ENCODE measurements at regions not wholly inside any gene's neighbourhood (a gene's known extent, or its start where the extent isn't known, plus 50 kb on each side); places are given as distances from the start of the nearest gene placed in this dataset.

GRCh38 chr9:88722753-88723152 lies 187.8 kb downstream of the NXNL2 start:
- ATAC-seq (no peak), DNase-seq (no peak)
- intact Hi-C loops (cut with DNase I, micrococcal nuclease) = no loop called here

DNA sequence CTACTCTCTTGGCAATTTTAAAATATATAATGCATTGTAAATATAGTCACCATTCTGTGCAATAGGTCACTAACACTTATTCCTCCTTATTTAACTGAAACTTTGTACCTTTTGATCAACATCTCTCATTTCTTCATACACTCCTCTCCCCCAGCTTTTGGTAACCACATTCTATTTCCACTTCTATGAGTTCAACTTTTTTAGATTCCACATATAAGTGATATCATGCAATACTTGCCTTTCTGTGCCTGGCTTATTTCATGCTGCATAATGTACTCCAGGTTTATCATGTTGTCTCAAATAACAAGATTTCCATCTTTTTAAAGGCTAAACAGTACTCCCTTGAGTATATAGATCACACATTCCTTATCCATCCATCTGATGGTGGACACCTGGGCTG lies 188.8 kb downstream of the NXNL2 start:
- intact Hi-C loops (cut with DNase I, micrococcal nuclease) = no loop called here
- DNase-seq = no peak
- ATAC-seq = no peak

- DNase-seq (no peak), ATAC-seq (no peak)
- intact Hi-C loops (cut with DNase I, micrococcal nuclease) = no loop called here
These were observed 189.4 kb downstream of the NXNL2 start for GRCh38 chr9:88724331-88724730.

GRCh38 chr9:88725300-88726019 lies 190.5 kb downstream of the NXNL2 start:
- no peak for DNase-seq
- intact Hi-C loops (cut with DNase I, micrococcal nuclease) = no loop called here
- no peak for ATAC-seq

DNA sequence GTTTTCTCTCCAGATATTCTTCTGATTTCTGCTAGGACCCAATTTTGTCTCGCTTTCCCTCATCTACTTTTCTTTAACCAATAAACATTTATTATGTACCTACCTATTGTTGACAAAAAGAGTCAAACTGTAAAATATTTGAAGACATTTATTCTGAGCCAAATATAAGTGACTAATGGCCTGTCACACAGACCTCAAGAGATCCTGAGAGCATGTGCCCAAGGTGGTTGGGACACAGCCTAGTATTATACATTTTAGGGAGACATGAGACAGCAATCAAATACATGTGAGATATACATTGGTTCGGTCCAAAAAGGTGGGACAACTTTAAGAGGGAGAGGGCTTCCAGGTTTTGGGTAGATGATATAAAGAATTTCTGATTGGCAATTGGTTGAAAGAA lies 191.8 kb downstream of the NXNL2 start:
- intact Hi-C loops (cut with DNase I, micrococcal nuclease) = no loop called here
- DNase-seq (no peak), ATAC-seq (no peak)

DNA sequence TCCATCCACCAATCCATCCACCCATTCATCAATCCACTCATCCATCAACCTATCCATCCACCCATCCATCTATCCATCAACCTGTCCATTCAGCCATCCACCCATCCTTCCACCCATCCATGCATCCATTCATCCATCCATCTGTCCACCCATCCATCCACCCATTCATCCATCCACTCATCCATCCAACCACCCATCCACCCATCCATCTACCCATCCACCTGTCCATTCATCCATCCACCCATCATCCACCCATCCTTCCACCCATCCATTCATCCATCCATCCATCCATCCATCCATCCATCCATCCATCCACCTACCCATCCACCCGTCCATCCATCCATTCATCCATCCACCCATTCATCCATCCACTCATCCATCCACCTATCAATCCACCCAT lies 195.8 kb downstream of the NXNL2 start:
- DNase-seq (no peak), ATAC-seq (no peak)
- intact Hi-C loops (cut with DNase I, micrococcal nuclease) = no loop called here

- DNase-seq (no peak), ATAC-seq (no peak)
- intact Hi-C loops (cut with DNase I, micrococcal nuclease) = no loop called here
These were observed 197.2 kb downstream of the NXNL2 start for GRCh38 chr9:88732128-88732527.

- intact Hi-C loops (cut with DNase I, micrococcal nuclease) = no loop called here
- no peak for ATAC-seq
- no peak for DNase-seq
These were observed 198.9 kb downstream of the NXNL2 start for GRCh38 chr9:88733651-88734421.

DNA sequence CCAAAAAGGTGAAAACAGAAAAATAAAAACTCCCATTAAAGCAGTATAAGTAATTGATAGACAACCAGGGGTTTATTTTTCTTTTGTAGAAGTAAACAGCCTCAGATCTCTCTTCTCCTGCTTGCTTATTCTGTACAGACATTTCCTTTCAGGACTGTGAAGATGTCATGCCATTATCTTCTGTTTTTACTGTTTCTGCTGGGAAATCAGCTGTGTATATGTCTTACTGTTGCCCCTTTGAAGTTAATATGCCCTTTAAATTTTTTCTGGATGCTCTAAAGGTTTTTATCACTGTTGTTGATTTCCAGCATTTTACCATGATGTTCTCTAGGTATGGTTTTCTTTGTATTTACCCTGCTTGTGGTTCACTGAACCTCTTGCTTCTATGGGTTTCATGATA lies 199.5 kb downstream of the NXNL2 start:
- intact Hi-C loops (cut with DNase I, micrococcal nuclease) = no loop called here
- DNase-seq = no peak
- ATAC-seq = no peak

DNA sequence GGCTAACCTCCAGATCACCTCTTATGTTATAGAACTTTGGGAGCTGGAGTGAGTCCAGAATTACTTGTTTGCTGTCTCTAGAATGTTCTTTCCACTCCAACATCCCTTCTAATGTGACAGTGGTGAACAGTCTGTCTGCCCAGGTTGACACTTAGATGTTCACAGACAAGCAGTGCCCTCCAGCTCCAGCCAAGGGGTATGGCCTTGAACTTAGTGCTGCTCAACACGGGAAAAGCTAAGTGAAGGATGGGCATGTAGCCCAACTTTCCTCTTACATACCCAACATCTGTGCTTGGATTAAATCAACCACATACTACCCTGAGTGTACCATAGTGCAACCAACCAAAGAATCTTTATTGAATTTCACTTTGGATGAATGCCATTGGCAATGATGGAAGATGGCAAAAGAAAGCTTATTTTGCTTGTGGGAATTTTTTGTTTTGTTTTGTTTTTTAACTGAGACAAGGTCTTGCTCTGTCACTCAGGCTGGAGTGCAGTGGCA lies 201.2 kb downstream of the NXNL2 start:
- ATAC-seq (no peak), DNase-seq (no peak)
- intact Hi-C loops (cut with DNase I, micrococcal nuclease) = no loop called here

DNA sequence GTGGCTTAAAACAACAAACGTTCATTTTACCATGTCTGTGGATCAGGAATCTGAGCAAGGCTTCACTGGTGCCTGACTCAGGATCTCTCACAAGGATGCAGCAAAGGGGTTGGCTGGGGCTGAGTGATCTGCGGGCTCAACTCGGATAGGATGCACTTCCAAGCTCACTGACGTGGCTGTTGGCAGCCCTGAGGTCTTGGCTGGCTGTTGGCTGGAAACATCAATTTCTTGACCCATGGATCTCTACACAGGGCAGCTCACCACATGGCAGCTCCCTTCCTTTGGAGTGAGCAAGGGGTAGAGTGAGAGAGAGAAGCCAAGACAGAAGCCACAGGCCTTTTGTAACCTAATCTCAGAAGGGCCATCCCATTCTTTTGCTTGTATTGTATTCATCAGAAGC lies 202.1 kb downstream of the NXNL2 start:
- ATAC-seq = no peak
- intact Hi-C loops (cut with DNase I, micrococcal nuclease) = no loop called here
- no peak for DNase-seq

GRCh38 chr9:88737876-88738275 lies 202.9 kb downstream of the NXNL2 start:
- ATAC-seq = no peak

DNA sequence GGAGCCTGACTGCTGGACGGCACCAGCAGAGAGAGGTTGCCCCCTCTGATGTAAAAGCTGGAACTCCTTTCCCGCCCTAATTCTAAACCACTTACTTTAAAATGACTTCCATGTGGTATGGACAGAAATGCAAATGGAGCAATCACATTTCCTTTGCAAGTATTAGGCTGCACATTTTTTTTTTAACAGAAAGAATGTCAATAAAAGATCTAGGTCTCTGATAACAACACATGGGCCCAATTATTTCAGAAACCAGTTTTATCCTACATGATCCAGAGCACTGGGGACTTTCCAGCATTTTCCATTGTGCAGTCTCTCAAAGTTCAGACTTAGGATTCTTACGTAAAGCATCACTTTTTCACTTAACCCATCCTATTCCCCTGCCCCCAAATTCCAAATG lies 203.7 kb downstream of the NXNL2 start:
- ATAC-seq (no peak), DNase-seq (no peak)
- intact Hi-C loops (cut with DNase I, micrococcal nuclease) = no loop called here

More at GRCh38 chr9:88737876-88738275, 202.9 kb downstream of the NXNL2 start:
- no peak for DNase-seq
- intact Hi-C loops (cut with DNase I, micrococcal nuclease) = no loop called here

DNA sequence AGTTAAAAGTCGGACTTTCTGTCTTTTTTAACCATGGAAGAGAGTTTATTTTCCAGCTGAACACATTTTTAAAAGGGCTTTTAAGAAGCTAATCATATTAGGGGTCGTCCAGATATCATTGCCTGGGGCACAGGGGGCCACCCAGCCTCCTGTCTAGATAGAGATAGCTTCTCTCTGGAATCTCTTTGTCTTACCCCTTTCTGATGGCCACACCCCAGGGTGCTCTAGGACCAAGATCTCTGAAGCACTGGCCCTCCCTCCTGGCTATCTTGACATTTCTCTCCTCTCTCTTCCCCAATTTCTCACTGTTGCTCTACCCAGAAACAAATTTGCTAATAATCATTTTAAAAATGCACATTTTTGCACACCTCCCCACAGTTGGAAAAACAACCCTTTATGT lies 204.4 kb downstream of the NXNL2 start:
- intact Hi-C loops (cut with DNase I, micrococcal nuclease) = no loop called here
- ATAC-seq = no peak
- no peak for DNase-seq

GRCh38 chr9:88740844-88741243 lies 205.9 kb downstream of the NXNL2 start:
- no peak for DNase-seq
- no peak for ATAC-seq
- intact Hi-C loops (cut with DNase I, micrococcal nuclease) = no loop called here

DNA sequence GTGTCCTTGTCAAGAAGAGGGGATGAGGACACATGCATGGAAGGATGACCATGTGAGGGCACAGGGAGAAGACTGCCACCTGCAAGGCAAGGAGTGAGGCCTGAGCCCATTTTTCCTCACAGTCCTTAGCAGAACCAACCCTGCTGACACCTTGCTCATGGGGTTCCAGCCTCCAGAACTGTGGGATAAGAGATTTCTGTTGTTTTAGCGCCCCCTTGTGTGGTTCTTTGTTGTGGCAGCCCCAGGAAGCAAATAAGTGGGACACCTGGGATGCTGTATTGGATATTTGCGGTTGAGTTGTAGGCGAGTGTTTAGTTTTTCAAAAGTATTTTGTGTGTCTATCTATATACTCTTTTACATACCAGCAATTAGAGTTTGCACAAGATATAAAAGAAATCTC lies 206.4 kb downstream of the NXNL2 start:
- DNase-seq (no peak), ATAC-seq (no peak)
- intact Hi-C loops (cut with DNase I, micrococcal nuclease) = no loop called here

DNA sequence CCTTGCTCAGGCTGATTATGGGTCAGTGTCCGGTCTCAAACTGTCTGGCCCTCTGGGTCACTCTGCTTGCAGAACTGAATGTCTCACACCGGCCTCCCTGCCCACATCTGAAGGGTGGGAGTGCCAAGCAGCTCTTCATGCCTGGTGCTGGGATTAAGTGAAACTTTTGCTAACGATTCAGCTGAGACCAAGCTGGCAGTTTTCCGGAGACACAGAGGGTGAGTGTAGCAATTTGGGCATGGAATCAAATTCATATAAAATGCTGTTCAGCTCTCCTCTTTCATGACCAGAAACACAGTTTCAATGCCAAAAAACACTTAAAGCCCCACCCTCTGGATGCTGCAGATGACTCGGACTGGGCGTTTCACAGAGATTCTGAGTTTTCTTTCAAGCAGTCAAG lies 207.5 kb downstream of the NXNL2 start:
- intact Hi-C loops (cut with DNase I, micrococcal nuclease) = no loop called here
- DNase-seq = peak in 1 of 2 donors; percentile 13
- ATAC-seq = no peak

- intact Hi-C loops (cut with DNase I, micrococcal nuclease) = no loop called here
- ATAC-seq (no peak), DNase-seq (no peak)
These were observed 207.9 kb downstream of the NXNL2 start for GRCh38 chr9:88742905-88743304.

DNA sequence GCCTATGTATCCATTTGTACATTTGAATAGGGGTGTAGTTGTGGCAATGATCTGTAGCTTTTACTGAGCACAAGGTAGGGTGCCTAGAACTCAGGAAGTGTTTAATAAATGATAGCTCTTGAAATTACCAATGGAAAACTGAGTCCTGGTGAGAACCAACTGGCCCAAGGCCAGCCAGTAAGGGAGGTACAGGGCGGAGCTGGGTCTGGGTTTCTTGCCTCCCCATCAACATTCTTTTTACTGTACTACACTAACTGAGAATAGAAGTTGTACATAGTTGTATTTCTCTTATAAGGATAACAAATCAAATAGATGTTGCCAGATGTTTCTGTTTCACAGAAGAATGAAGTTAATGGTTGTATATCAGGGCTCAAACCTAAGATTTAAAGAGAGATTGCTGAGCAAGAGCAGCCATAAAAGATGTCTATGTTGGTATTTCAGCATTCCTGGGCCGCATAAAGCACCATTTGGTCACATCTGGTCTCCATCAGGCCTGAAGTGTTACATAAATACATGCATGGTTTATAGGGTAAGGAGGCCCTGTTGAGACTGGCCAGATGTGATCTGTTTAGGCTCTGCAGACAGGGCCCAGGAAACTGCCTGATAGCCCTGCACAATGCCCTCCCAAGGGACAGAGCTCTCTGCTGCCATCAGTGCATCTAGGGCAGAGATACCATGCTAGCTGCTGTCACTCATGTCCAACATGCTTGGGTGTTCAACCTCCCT lies 210.5 kb downstream of the NXNL2 start:
- intact Hi-C loops (cut with DNase I, micrococcal nuclease) = no loop called here
- DNase-seq (peak; percentile 20 to 47), ATAC-seq (peak; percentile 38)
